ENCODE measurements at regions not wholly inside any gene's neighbourhood (a gene's known extent, or its start where the extent isn't known, plus 50 kb on each side); places are given as distances from the start of the nearest gene placed in this dataset.
"Not testable (repeated sequence)": the region's sequence is repeated elsewhere in the genome, so short reads cannot be mapped to it uniquely, and the experiment has no call there.

DNA sequence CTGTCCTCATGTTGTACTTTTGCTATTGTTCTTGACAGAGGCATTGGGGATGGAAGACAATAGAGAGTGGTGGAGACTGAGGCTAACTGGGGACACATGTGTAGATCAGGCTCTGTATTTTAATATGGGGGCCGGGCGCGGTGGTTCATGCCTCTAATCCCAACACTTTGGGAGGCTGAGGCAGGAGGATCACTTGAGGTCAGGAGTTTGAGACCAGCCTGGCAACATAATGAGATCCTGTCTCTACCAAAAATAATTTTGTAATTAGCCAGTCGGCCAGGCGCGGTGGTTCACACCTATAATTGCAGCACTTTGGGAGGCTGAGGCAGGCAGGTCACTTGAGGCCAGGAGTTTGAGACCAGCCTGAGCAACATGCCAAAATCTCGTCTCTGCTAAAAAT lies 72.5 kb upstream of the FOXK1 start:
- not testable (repeated sequence) for H3K79me2 ChIP-seq (replicated peaks; ENCODE audit: insufficient read depth, low read length); H4K20me1 ChIP-seq (ENCODE audit: insufficient read depth); H3K9me3 ChIP-seq (ENCODE audit: low read length); H3K9ac ChIP-seq (ENCODE audit: low read length); H3K9me2 ChIP-seq (ENCODE audit: insufficient read depth, low read length); H3K4me3 ChIP-seq (ENCODE audit: low read length); H3K27ac ChIP-seq (ENCODE audit: low read length); H3K4me2 ChIP-seq (ENCODE audit: low read length); H3F3A ChIP-seq (ENCODE audit: insufficient read depth, low read length, poor library complexity, severe bottlenecking); H3K27me3 ChIP-seq (ENCODE audit: insufficient read depth, low read depth, low read length); H3K36me3 ChIP-seq (ENCODE audit: insufficient read depth, low read length); H2AFZ ChIP-seq (ENCODE audit: low read depth, low read length)

DNA sequence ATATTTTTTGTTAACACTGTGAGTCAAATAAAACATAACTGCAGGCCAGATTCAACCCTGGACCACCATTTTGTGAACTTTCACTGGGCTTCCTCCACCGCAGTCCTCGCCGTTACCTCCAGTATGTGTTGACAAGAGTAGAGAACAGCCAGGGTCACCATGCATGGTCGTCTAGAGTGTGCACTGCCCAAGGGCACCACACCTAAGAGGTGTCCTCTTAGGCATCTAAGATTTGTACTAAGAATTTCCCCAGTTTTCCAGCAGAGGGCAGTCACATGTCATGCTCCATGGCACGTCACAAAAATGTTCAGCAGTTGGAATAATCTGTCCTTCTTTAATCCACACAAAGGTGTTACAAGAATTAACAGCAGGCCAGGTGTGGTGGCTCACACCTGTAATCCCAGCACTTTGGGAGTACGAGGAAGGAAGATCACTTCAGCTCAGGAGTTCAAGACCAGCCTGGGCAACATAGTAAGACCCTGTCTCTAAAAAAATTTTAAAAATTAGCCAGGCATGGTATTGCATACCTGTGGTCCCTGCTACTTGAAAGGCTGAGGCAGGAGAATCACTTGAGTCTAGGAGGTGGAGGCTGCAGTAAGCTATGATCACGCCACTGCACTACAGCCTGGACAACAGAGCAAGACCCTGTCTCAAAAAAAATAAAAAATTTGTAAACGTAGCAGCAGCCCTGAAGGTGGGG lies 71.2 kb upstream of the FOXK1 start:
- H3K79me2 ChIP-seq (replicated peaks; ENCODE audit: insufficient read depth, low read length): no peaks in the 10 kb centered on the region
- no peaks in the 10 kb centered on the region for H4K20me1 ChIP-seq (ENCODE audit: insufficient read depth)
- no peaks in the 10 kb centered on the region for H3F3A ChIP-seq (ENCODE audit: insufficient read depth, low read length, poor library complexity, severe bottlenecking)
- H3K9me2 ChIP-seq (ENCODE audit: insufficient read depth, low read length): no peaks in the 10 kb centered on the region
- no peak overlapping the region for H3K9ac ChIP-seq (ENCODE audit: low read length)
- H3K4me2 ChIP-seq (ENCODE audit: low read length): no peak overlapping the region
- no peak for TF ChIP-seq POLR2AphosphoS5 (IDR thresholded peaks at IDR 0.05)
- TF ChIP-seq TAF1 (IDR thresholded peaks at IDR 0.05; ENCODE audit: low read depth): no peak
- TF ChIP-seq EZH2 (IDR thresholded peaks at IDR 0.05; ENCODE audit: borderline replicate concordance, insufficient read depth, low read length, poor library complexity, severe bottlenecking): no peak
- peak; percentile 77 for TF ChIP-seq CTCF (IDR thresholded peaks at IDR 0.05; ENCODE audit: poor library complexity, severe bottlenecking)
- peak; percentile 84 for TF ChIP-seq RAD21 (conservative IDR thresholded peaks at IDR 0.05)
- TF ChIP-seq SMC3 (conservative IDR thresholded peaks at IDR 0.05; ENCODE audit: poor library complexity): peak; percentile 84
- no peaks in the 10 kb centered on the region for H3K27me3 ChIP-seq (ENCODE audit: insufficient read depth, low read depth, low read length)
- no peak overlapping the region for H3K27ac ChIP-seq (ENCODE audit: low read length)
- no peaks in the 10 kb centered on the region for H3K36me3 ChIP-seq (ENCODE audit: insufficient read depth, low read length)
- no peak overlapping the region for H3K4me3 ChIP-seq (ENCODE audit: low read length)
- H2AFZ ChIP-seq (ENCODE audit: low read depth, low read length): no peak overlapping the region
- no peaks in the 10 kb centered on the region for H3K9me3 ChIP-seq (ENCODE audit: low read length)

DNA sequence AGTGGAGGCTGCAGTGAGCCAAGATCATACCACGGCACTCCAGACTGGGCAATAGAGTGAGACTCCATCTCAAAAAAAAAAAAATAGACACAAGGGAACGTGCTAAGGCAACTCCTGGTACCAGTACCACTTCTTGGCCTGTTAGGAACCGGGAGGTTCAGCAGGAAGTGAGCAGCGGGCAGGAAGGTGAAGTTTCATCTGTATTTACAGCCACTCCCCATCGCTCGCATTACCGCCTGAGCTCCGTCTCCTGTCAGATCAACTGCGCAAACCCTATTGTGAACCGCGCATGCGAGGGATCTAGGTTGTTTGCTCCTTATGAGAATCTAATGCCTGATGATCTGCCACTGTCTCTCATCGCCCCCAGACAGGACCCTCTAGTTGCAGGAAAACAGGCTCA lies 69.9 kb upstream of the FOXK1 start:
- no peak overlapping the region for H3K4me3 ChIP-seq (ENCODE audit: low read length)

More for the DNA sequence above, 69.9 kb upstream of the FOXK1 start:
- Histone ChIP-seq H2AFZ (ENCODE audit: low read depth, low read length) (no peak overlapping the region), H3K9me2 (ENCODE audit: insufficient read depth, low read length) (no peaks in the 10 kb centered on the region), H3K4me2 (ENCODE audit: low read length) (no peak overlapping the region), H3K9me3 (ENCODE audit: low read length) (no peaks in the 10 kb centered on the region), H3K79me2 (replicated peaks; ENCODE audit: insufficient read depth, low read length) (no peaks in the 10 kb centered on the region), H3F3A (ENCODE audit: insufficient read depth, low read length, poor library complexity, severe bottlenecking) (no peaks in the 10 kb centered on the region), H3K27ac (ENCODE audit: low read length) (no peak overlapping the region), H3K36me3 (ENCODE audit: insufficient read depth, low read length) (no peaks in the 10 kb centered on the region), H4K20me1 (ENCODE audit: insufficient read depth) (no peaks in the 10 kb centered on the region), H3K9ac (ENCODE audit: low read length) (no peak overlapping the region), H3K27me3 (ENCODE audit: insufficient read depth, low read depth, low read length) (no peaks in the 10 kb centered on the region)
- TF ChIP-seq RAD21 (conservative IDR thresholded peaks at IDR 0.05) (no peak), TAF1 (IDR thresholded peaks at IDR 0.05; ENCODE audit: low read depth) (no peak), EP300 (conservative IDR thresholded peaks at IDR 0.05; ENCODE audit: poor library complexity, severe bottlenecking) (no peak), CTCF (IDR thresholded peaks at IDR 0.05; ENCODE audit: poor library complexity, severe bottlenecking) (no peak), EZH2 (IDR thresholded peaks at IDR 0.05; ENCODE audit: borderline replicate concordance, insufficient read depth, low read length, poor library complexity, severe bottlenecking) (no peak), MXI1 (conservative IDR thresholded peaks at IDR 0.05; ENCODE audit: poor library complexity, severe bottlenecking) (no peak), POLR2AphosphoS5 (IDR thresholded peaks at IDR 0.05) (no peak), SMC3 (conservative IDR thresholded peaks at IDR 0.05; ENCODE audit: poor library complexity) (no peak)
- TF ChIP-seq, protein P1, sequence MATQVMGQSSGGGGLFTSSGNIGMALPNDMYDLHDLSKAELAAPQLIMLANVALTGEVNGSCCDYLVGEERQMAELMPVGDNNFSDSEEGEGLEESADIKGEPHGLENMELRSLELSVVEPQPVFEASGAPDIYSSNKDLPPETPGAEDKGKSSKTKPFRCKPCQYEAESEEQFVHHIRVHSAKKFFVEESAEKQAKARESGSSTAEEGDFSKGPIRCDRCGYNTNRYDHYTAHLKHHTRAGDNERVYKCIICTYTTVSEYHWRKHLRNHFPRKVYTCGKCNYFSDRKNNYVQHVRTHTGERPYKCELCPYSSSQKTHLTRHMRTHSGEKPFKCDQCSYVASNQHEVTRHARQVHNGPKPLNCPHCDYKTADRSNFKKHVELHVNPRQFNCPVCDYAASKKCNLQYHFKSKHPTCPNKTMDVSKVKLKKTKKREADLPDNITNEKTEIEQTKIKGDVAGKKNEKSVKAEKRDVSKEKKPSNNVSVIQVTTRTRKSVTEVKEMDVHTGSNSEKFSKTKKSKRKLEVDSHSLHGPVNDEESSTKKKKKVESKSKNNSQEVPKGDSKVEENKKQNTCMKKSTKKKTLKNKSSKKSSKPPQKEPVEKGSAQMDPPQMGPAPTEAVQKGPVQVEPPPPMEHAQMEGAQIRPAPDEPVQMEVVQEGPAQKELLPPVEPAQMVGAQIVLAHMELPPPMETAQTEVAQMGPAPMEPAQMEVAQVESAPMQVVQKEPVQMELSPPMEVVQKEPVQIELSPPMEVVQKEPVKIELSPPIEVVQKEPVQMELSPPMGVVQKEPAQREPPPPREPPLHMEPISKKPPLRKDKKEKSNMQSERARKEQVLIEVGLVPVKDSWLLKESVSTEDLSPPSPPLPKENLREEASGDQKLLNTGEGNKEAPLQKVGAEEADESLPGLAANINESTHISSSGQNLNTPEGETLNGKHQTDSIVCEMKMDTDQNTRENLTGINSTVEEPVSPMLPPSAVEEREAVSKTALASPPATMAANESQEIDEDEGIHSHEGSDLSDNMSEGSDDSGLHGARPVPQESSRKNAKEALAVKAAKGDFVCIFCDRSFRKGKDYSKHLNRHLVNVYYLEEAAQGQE (IDR thresholded peaks at IDR 0.05; ENCODE audit: borderline replicate concordance): no peak

Data from neural cell (in vitro differentiated cells).